Liver (tissue), 8 donors: ENCODE measurements at regions not wholly inside any gene's neighbourhood (a gene's known extent, or its start where the extent isn't known, plus 50 kb on each side); places are given as distances from the start of the nearest gene placed in this dataset.

ENCODE experiments used
- DNase-seq: peaks from one replicate; pipeline ENCODE4 v3.0.0-alpha.2; 2017; ENCODE audit warnings: low spot score
- H3K27ac ChIP-seq, 2 donors: one replicate each; pipeline ENCODE4 v1.7.0; 2013; ENCODE audit warnings: inconsistent platforms in 2 of 2, low read length in 2 of 2, control low read depth in 1 of 2, low read depth in 1 of 2, mild to moderate bottlenecking in 1 of 2
- H3K27me3 ChIP-seq, 4 donors: one replicate each; pipeline versions ENCODE4 v1.6.1 to v1.7.0; 2013; ENCODE audit warnings: low read length in 3 of 4, inconsistent platforms in 1 of 4, mild to moderate bottlenecking in 1 of 4, moderate library complexity in 1 of 4; ENCODE audit not compliant: control insufficient read depth in 4 of 4, insufficient read depth in 4 of 4
- H3K36me3 ChIP-seq, 4 donors: one replicate each; pipeline versions ENCODE4 v1.6.1 to v1.7.0; 2013; ENCODE audit warnings: low read length in 3 of 4, mild to moderate bottlenecking in 3 of 4, low read depth in 1 of 4, moderate library complexity in 1 of 4; ENCODE audit not compliant: control insufficient read depth in 4 of 4, insufficient read depth in 3 of 4
- H3K4me1 ChIP-seq, 4 donors: one replicate each; pipeline versions ENCODE4 v1.6.1 to v1.7.0; 2013; ENCODE audit warnings: low read length in 3 of 4, mild to moderate bottlenecking in 3 of 4, moderate library complexity in 1 of 4; ENCODE audit not compliant: control insufficient read depth in 4 of 4, insufficient read depth in 4 of 4
- H3K4me3 ChIP-seq, 3 donors: one replicate each; pipeline versions ENCODE4 v1.6.1 to v1.7.0; 2013; ENCODE audit warnings: low read length in 3 of 3, control low read depth in 1 of 3, low read depth in 1 of 3, mild to moderate bottlenecking in 1 of 3
- H3K9ac ChIP-seq, 2 donors: one replicate each; pipeline ENCODE4 v1.7.0; 2013; ENCODE audit warnings: low read length in 2 of 2, mild to moderate bottlenecking in 2 of 2, moderate library complexity in 2 of 2, control low read depth in 1 of 2, low read depth in 1 of 2
- H3K9me3 ChIP-seq, 4 donors: one replicate each; pipeline versions ENCODE4 v1.6.1 to v1.7.0; 2013; ENCODE audit warnings: low read length in 3 of 4; ENCODE audit not compliant: control insufficient read depth in 4 of 4
- ATF3 ChIP-seq: IDR thresholded peaks from 2 replicates; pipeline ENCODE4 v1.6.1; 2016; ENCODE audit warnings: antibody characterized with exemption
- CTCF ChIP-seq: fragments of 150-350 bp; IDR thresholded peaks from 2 replicates; pipeline ENCODE4 v1.5.1; 2017; ENCODE audit warnings: improper control_type of control experiment, low read depth, low read length; ENCODE audit not compliant: missing input control
- EGR1 ChIP-seq, 2 donors: IDR thresholded peaks; 2 replicates each; pipeline ENCODE4 v1.6.1; 2016 to 2018; ENCODE audit warnings: antibody characterized with exemption in 2 of 2, low read depth in 2 of 2
- FOXA1 ChIP-seq: IDR thresholded peaks from 2 replicates; pipeline ENCODE4 v1.6.1; 2016; ENCODE audit warnings: antibody characterized with exemption
- FOXA2 ChIP-seq: IDR thresholded peaks from 2 replicates; pipeline ENCODE4 v1.6.1; 2016; ENCODE audit warnings: antibody characterized with exemption
- GABPA ChIP-seq, 2 donors: IDR thresholded peaks in 1 of 2; conservative IDR thresholded peaks in 1 of 2; 2 replicates each; pipeline ENCODE4 v1.6.1; 2016; ENCODE audit warnings: antibody characterized with exemption in 2 of 2, mild to moderate bottlenecking in 1 of 2, moderate library complexity in 1 of 2
- HNF4A ChIP-seq, 2 donors: conservative IDR thresholded peaks; 2 replicates each; pipeline ENCODE4 v1.6.1; 2016; ENCODE audit warnings: antibody characterized with exemption in 2 of 2, mild to moderate bottlenecking in 2 of 2
- HNF4G ChIP-seq: IDR thresholded peaks from 2 replicates; pipeline ENCODE4 v1.6.1; 2016; ENCODE audit warnings: antibody characterized with exemption
- JUND ChIP-seq, 2 donors: IDR thresholded peaks; 2 replicates each; pipeline ENCODE4 v1.6.1; 2016; ENCODE audit warnings: antibody characterized with exemption in 2 of 2
- NR2F2 ChIP-seq: IDR thresholded peaks from 2 replicates; pipeline ENCODE4 v1.6.1; 2016; ENCODE audit warnings: antibody characterized with exemption
- RAD21 ChIP-seq, 2 donors: IDR thresholded peaks; 2 replicates each; pipeline ENCODE4 v1.6.1; 2016; ENCODE audit warnings: antibody characterized with exemption in 2 of 2, mild to moderate bottlenecking in 2 of 2
- RXRA ChIP-seq, 2 donors: IDR thresholded peaks; 2 replicates each; pipeline ENCODE4 v1.6.1; 2017 to 2018; ENCODE audit warnings: antibody characterized with exemption in 2 of 2, mild to moderate bottlenecking in 1 of 2
- SP1 ChIP-seq: IDR thresholded peaks from 2 replicates; pipeline ENCODE4 v1.6.1; 2018; ENCODE audit warnings: antibody characterized with exemption, mild to moderate bottlenecking
- TAF1 ChIP-seq: conservative IDR thresholded peaks from 2 replicates; pipeline ENCODE4 v1.6.1; 2016; ENCODE audit warnings: antibody characterized with exemption, mild to moderate bottlenecking
- YY1 ChIP-seq: IDR thresholded peaks from 2 replicates; pipeline ENCODE4 v1.6.1; 2016; ENCODE audit warnings: antibody characterized with exemption, mild to moderate bottlenecking
- ZBTB33 ChIP-seq: IDR thresholded peaks from 2 replicates; pipeline ENCODE4 v1.6.1; 2016; ENCODE audit warnings: antibody characterized with exemption
- WGBS: extraction: QIAGEN DNeasy Blood & Tissue Kit; methylation state at CpG from one replicate; pipeline ENCODE4 v1.1.7; 2013; 5-methylcytosine and 5-hydroxymethylcytosine counted together
- TF ChIP-seq, protein P1 (sequence below): IDR thresholded peaks from 2 replicates; pipeline ENCODE4 v1.6.1; 2016; ENCODE audit warnings: antibody characterized with exemption
- TF ChIP-seq, protein P2 (sequence below): IDR thresholded peaks from 2 replicates; pipeline ENCODE4 v1.6.1; 2016; ENCODE audit warnings: antibody characterized with exemption, mild to moderate bottlenecking
- donor health status: healthy.
- donor health status: healthy.
- donor health status: healthy.
- donor health status: healthy.
- donor health status: healthy.

GRCh38 chr20:60804918-60805630, 447.0 kb upstream of the CDH4 start:
- DNase-seq, result no peak
- H3K27me3 ChIP-seq, result peaks cover 0 to 2% (median 0%) of the 10 kb centered on the region in 4 donors
- no peak overlapping the region for H3K4me3 ChIP-seq
- 26% methylated on average over 11 of the region's 11 CpGs for WGBS
- no peaks in the 10 kb centered on the region for H3K4me1 ChIP-seq
- no peaks in the 10 kb centered on the region for H3K36me3 ChIP-seq
- H3K9me3 ChIP-seq, result peaks cover 0 to 6% (median 1%) of the 10 kb centered on the region in 4 donors
- no peak overlapping the region for H3K9ac ChIP-seq
- TF ChIP-seq HNF4A (conservative IDR thresholded peaks at IDR 0.05) (no peak), FOXA1 (no peak), RXRA (IDR thresholded peaks at IDR 0.05) (no peak), CTCF (no peak), ATF3 (no peak)
- TF ChIP-seq, protein P1, sequence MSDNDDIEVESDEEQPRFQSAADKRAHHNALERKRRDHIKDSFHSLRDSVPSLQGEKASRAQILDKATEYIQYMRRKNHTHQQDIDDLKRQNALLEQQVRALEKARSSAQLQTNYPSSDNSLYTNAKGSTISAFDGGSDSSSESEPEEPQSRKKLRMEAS, result no peak
- H3K27ac ChIP-seq, result no peak overlapping the region

DNA sequence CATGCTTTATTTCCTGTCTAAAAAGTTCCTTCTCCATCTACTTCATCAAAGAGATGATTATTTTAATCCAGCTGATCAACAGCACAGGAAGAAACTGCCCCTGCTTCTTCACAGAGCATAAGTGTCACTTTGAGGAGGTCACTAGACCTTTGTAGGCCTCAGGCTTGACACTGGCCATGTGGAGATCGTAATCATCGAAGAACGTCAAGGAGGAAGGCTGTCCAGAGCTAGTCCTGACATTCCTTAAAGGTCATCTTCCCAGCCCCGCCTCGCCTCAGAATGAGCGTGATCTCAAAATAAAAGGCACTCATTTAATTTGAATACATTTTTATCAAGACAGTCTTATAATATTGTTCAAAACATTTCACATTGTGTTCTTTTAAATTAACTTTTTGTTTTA, 445.7 kb upstream of the CDH4 start:
- no peaks in the 10 kb centered on the region for H3K36me3 ChIP-seq
- H3K27ac ChIP-seq, result no peak overlapping the region
- H3K4me1 ChIP-seq, result no peaks in the 10 kb centered on the region
- H3K9ac ChIP-seq, result no peak overlapping the region
- WGBS, result 76% methylated on average over 6 of the region's 6 CpGs
- peaks cover 0 to 4% (median under 1%) of the 10 kb centered on the region in 4 donors for H3K9me3 ChIP-seq
- peaks cover 0 to 2% (median 0%) of the 10 kb centered on the region in 4 donors for H3K27me3 ChIP-seq
- no peak for DNase-seq
- no peak overlapping the region for H3K4me3 ChIP-seq
- TF ChIP-seq, protein P2, sequence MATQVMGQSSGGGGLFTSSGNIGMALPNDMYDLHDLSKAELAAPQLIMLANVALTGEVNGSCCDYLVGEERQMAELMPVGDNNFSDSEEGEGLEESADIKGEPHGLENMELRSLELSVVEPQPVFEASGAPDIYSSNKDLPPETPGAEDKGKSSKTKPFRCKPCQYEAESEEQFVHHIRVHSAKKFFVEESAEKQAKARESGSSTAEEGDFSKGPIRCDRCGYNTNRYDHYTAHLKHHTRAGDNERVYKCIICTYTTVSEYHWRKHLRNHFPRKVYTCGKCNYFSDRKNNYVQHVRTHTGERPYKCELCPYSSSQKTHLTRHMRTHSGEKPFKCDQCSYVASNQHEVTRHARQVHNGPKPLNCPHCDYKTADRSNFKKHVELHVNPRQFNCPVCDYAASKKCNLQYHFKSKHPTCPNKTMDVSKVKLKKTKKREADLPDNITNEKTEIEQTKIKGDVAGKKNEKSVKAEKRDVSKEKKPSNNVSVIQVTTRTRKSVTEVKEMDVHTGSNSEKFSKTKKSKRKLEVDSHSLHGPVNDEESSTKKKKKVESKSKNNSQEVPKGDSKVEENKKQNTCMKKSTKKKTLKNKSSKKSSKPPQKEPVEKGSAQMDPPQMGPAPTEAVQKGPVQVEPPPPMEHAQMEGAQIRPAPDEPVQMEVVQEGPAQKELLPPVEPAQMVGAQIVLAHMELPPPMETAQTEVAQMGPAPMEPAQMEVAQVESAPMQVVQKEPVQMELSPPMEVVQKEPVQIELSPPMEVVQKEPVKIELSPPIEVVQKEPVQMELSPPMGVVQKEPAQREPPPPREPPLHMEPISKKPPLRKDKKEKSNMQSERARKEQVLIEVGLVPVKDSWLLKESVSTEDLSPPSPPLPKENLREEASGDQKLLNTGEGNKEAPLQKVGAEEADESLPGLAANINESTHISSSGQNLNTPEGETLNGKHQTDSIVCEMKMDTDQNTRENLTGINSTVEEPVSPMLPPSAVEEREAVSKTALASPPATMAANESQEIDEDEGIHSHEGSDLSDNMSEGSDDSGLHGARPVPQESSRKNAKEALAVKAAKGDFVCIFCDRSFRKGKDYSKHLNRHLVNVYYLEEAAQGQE, result no peak
- TF ChIP-seq, protein P1, result no peak
- no peak for TF ChIP-seq EGR1 (IDR thresholded peaks at IDR 0.05; ENCODE audit: low read depth in 2 of 2)
- no peak for TF ChIP-seq FOXA2
- TF ChIP-seq JUND (IDR thresholded peaks at IDR 0.05), result no peak
- no peak for TF ChIP-seq RAD21 (IDR thresholded peaks at IDR 0.05)
- no peak for TF ChIP-seq ATF3
- no peak for TF ChIP-seq HNF4G
- TF ChIP-seq ZBTB33, result no peak
- no peak for TF ChIP-seq RXRA (IDR thresholded peaks at IDR 0.05)
- no peak for TF ChIP-seq GABPA (IDR thresholded peaks at IDR 0.05 in 1 of 2, conservative IDR thresholded peaks at IDR 0.05 in 1 of 2)
- no peak for TF ChIP-seq FOXA1
- TF ChIP-seq SP1, result no peak
- TF ChIP-seq HNF4A (conservative IDR thresholded peaks at IDR 0.05), result no peak
- no peak for TF ChIP-seq CTCF
- TF ChIP-seq TAF1, result no peak
- TF ChIP-seq NR2F2, result no peak
- TF ChIP-seq YY1, result no peak
